ENCODE measurements at regions not wholly inside any gene's neighbourhood (a gene's known extent, or its start where the extent isn't known, plus 50 kb on each side); places are given as distances from the start of the nearest gene placed in this dataset.
"Not testable (repeated sequence)": the region's sequence is repeated elsewhere in the genome, so short reads cannot be mapped to it uniquely, and the experiment has no call there.

DNA sequence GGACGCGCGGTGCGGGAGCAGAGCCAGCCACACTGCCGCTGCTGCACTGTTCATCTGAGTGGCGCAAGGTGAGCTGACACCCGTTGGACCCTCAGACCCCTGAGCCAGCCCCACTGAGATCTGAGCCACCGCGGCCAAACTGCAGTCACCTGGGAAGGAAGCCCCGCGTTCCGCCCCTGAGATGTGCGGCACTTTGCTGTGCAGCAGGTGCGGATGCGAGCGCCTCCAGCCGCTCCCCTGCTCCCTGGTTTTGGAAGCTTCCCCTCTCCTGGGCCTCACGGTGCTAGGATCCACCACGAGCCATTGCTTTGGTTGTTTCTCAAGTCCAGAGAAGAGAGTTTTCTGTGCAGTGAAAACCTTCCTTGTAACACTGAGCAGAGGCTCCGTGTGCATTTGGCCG lies 254.1 kb downstream of the ADGRD1 start:
- not testable (repeated sequence) for H3K27ac Mint-ChIP-seq; H3K4me1 Mint-ChIP-seq (ENCODE audit: low read depth); H3K36me3 Mint-ChIP-seq (ENCODE audit: insufficient read depth); H3K9me3 Mint-ChIP-seq (ENCODE audit: low read depth); H3K4me3 Mint-ChIP-seq (ENCODE audit: low read depth); DNase-seq (ENCODE audit: low spot score, unreplicated experiment)
- H3K27me3 Mint-ChIP-seq, result peaks cover 14% of the 10 kb centered on the region

GRCh38 chr12:131208425-131208824 lies 254.7 kb downstream of the ADGRD1 start:
- H3K27ac Mint-ChIP-seq, result no peak overlapping the region
- no peak for TF ChIP-seq CTCF (IDR thresholded peaks at IDR 0.05; ENCODE audit: unreplicated experiment)
- DNase-seq (ENCODE audit: low spot score, unreplicated experiment), result no peak
- H3K27me3 Mint-ChIP-seq, result peaks cover 14% of the 10 kb centered on the region
- H3K4me3 Mint-ChIP-seq (ENCODE audit: low read depth), result no peak overlapping the region
- no peaks in the 10 kb centered on the region for H3K36me3 Mint-ChIP-seq (ENCODE audit: insufficient read depth)
- H3K4me1 Mint-ChIP-seq (ENCODE audit: low read depth), result no peaks in the 10 kb centered on the region
- H3K9me3 Mint-ChIP-seq (ENCODE audit: low read depth), result no peaks in the 10 kb centered on the region

- no peak for DNase-seq (ENCODE audit: low spot score, unreplicated experiment)
- Mint-ChIP-seq H3K4me1 (ENCODE audit: low read depth) (no peaks in the 10 kb centered on the region), H3K27ac (no peak overlapping the region), H3K27me3 (peaks cover 14% of the 10 kb centered on the region), H3K36me3 (ENCODE audit: insufficient read depth) (no peaks in the 10 kb centered on the region), H3K4me3 (ENCODE audit: low read depth) (no peak overlapping the region), H3K9me3 (ENCODE audit: low read depth) (no peaks in the 10 kb centered on the region)
- TF ChIP-seq CTCF (IDR thresholded peaks at IDR 0.05; ENCODE audit: unreplicated experiment), result no peak
Observed at GRCh38 chr12:131209082-131210070, 255.7 kb downstream of the ADGRD1 start.

- no peak for DNase-seq (ENCODE audit: low spot score, unreplicated experiment)
- Mint-ChIP-seq H3K4me3 (ENCODE audit: low read depth) (no peak overlapping the region), H3K36me3 (ENCODE audit: insufficient read depth) (no peaks in the 10 kb centered on the region), H3K4me1 (ENCODE audit: low read depth) (no peaks in the 10 kb centered on the region), H3K9me3 (ENCODE audit: low read depth) (no peaks in the 10 kb centered on the region), H3K27me3 (peaks cover 7% of the 10 kb centered on the region), H3K27ac (no peak overlapping the region)
- no peak for TF ChIP-seq CTCF (IDR thresholded peaks at IDR 0.05; ENCODE audit: unreplicated experiment)
Observed at GRCh38 chr12:131210506-131211339, 257.0 kb downstream of the ADGRD1 start.

DNA sequence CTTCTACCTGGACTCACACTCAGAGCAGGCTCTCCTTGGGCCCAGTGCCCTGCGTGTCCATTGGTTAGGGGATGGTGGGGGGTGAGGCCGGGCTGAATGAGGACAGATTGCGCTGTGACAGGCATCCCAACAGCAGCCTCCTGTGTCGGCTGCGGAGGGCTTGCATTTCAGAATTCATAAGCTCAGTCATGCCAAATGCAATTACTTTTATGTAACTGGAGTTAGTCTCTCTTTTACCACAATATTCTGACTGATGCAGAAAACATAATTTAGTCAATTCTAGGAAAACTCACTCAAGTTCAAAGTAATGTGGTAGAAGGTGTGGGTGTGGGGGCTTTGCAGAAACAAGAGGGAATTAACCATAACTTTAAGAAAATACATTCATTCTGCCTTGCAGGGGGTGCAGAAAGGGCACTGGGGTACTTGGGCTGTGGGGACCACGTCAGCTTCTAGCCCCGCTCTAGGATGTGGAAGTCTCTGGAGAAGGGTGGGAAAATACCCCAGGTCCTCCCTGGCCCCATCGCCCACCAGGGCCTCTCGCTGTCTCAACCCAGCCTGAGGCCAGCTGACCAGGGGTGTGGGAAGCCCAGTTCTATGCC lies 257.7 kb downstream of the ADGRD1 start:
- no peaks in the 10 kb centered on the region for H3K4me1 Mint-ChIP-seq (ENCODE audit: low read depth)
- TF ChIP-seq CTCF (IDR thresholded peaks at IDR 0.05; ENCODE audit: unreplicated experiment), result no peak
- no peaks in the 10 kb centered on the region for H3K9me3 Mint-ChIP-seq (ENCODE audit: low read depth)
- no peaks in the 10 kb centered on the region for H3K36me3 Mint-ChIP-seq (ENCODE audit: insufficient read depth)
- H3K27ac Mint-ChIP-seq, result peak overlapping the region; percentile 20
- no peak overlapping the region for H3K4me3 Mint-ChIP-seq (ENCODE audit: low read depth)
- H3K27me3 Mint-ChIP-seq, result peaks cover 6% of the 10 kb centered on the region
- DNase-seq (ENCODE audit: low spot score, unreplicated experiment), result no peak
